Neuron (in vitro differentiated cells): ENCODE measurements at regions not wholly inside any gene's neighbourhood (a gene's known extent, or its start where the extent isn't known, plus 50 kb on each side); places are given as distances from the start of the nearest gene placed in this dataset.
"Not testable (repeated sequence)": the region's sequence is repeated elsewhere in the genome, so short reads cannot be mapped to it uniquely, and the experiment has no call there.

Experiments
- H2AFZ ChIP-seq: one replicate; pipeline ENCODE4 v1.6.1; 2013; ENCODE audit warnings: low read depth, mild to moderate bottlenecking, inconsistent platforms, low read length, moderate library complexity
- H3K27me3 ChIP-seq: one replicate; pipeline ENCODE4 v1.6.1; 2013; ENCODE audit warnings: low read length; ENCODE audit not compliant: insufficient read depth
- H3K36me3 ChIP-seq: one replicate; pipeline ENCODE4 v1.6.1; 2013; ENCODE audit warnings: low read length; ENCODE audit not compliant: insufficient read depth
- H3K4me1 ChIP-seq: one replicate; pipeline ENCODE4 v1.6.1; 2013; ENCODE audit warnings: low read length; ENCODE audit not compliant: insufficient read depth
- H3K4me3 ChIP-seq: 2 replicates; pipeline ENCODE4 v1.5.1; 2013; ENCODE audit warnings: mild to moderate bottlenecking, low read length, moderate library complexity
- H3K9me3 ChIP-seq: one replicate; pipeline ENCODE4 v1.6.1; 2013; ENCODE audit warnings: low read length

GRCh38 chr3:176119826-176120225, 1077.5 kb downstream of the TBL1XR1 start:
- H3K36me3 ChIP-seq: no peaks in the 10 kb centered on the region
- H3K4me1 ChIP-seq: no peaks in the 10 kb centered on the region
- no peaks in the 10 kb centered on the region for H3K27me3 ChIP-seq
- H3K4me3 ChIP-seq: no peak overlapping the region
- H3K9me3 ChIP-seq: no peaks in the 10 kb centered on the region
- no peak overlapping the region for H2AFZ ChIP-seq

- Histone ChIP-seq H3K36me3 (no peaks in the 10 kb centered on the region), H3K4me1 (no peaks in the 10 kb centered on the region), H3K9me3 (no peaks in the 10 kb centered on the region), H3K4me3 (no peak overlapping the region), H2AFZ (no peak overlapping the region), H3K27me3 (no peaks in the 10 kb centered on the region)
Measured at GRCh38 chr3:176106380-176106779, 1090.9 kb downstream of the TBL1XR1 start.

- Histone ChIP-seq H2AFZ (no peak overlapping the region), H3K9me3 (peaks cover 3% of the 10 kb centered on the region), H3K27me3 (no peaks in the 10 kb centered on the region), H3K4me3 (no peak overlapping the region), H3K4me1 (no peaks in the 10 kb centered on the region), H3K36me3 (no peaks in the 10 kb centered on the region)
Measured at GRCh38 chr3:176097027-176097426, 1100.3 kb downstream of the TBL1XR1 start.

GRCh38 chr3:176093892-176094291, 1103.4 kb downstream of the TBL1XR1 start:
- not testable (repeated sequence) for H3K4me3 ChIP-seq, H2AFZ ChIP-seq, H3K4me1 ChIP-seq, H3K27me3 ChIP-seq, H3K9me3 ChIP-seq, H3K36me3 ChIP-seq

- Histone ChIP-seq H3K9me3 (peaks cover 3% of the 10 kb centered on the region), H3K4me3 (no peak overlapping the region), H3K27me3 (no peaks in the 10 kb centered on the region), H3K4me1 (no peaks in the 10 kb centered on the region), H2AFZ (no peak overlapping the region), H3K36me3 (no peaks in the 10 kb centered on the region)
Measured at GRCh38 chr3:176090727-176091126, 1106.6 kb downstream of the TBL1XR1 start.

- no peaks in the 10 kb centered on the region for H3K27me3 ChIP-seq
- peaks cover 1% of the 10 kb centered on the region for H3K9me3 ChIP-seq
- no peaks in the 10 kb centered on the region for H3K4me1 ChIP-seq
- no peaks in the 10 kb centered on the region for H3K36me3 ChIP-seq
- H2AFZ ChIP-seq: no peak overlapping the region
- no peak overlapping the region for H3K4me3 ChIP-seq
Measured at GRCh38 chr3:176088962-176089383, 1108.3 kb downstream of the TBL1XR1 start.

GRCh38 chr3:176087066-176087697, 1110.1 kb downstream of the TBL1XR1 start:
- Histone ChIP-seq H3K36me3 (no peaks in the 10 kb centered on the region), H3K4me1 (no peaks in the 10 kb centered on the region), H2AFZ (no peak overlapping the region), H3K9me3 (no peaks in the 10 kb centered on the region), H3K4me3 (no peak overlapping the region), H3K27me3 (no peaks in the 10 kb centered on the region)

GRCh38 chr3:176079785-176080184, 1117.5 kb downstream of the TBL1XR1 start:
- Histone ChIP-seq H3K36me3 (no peaks in the 10 kb centered on the region), H3K4me3 (no peak overlapping the region), H2AFZ (no peak overlapping the region), H3K4me1 (no peaks in the 10 kb centered on the region), H3K27me3 (no peaks in the 10 kb centered on the region), H3K9me3 (no peaks in the 10 kb centered on the region)

- no peaks in the 10 kb centered on the region for H3K27me3 ChIP-seq
- no peak overlapping the region for H3K4me3 ChIP-seq
- H2AFZ ChIP-seq: no peak overlapping the region
- no peaks in the 10 kb centered on the region for H3K4me1 ChIP-seq
- no peaks in the 10 kb centered on the region for H3K36me3 ChIP-seq
- no peaks in the 10 kb centered on the region for H3K9me3 ChIP-seq
Measured at GRCh38 chr3:176078906-176079305, 1118.4 kb downstream of the TBL1XR1 start.

GRCh38 chr3:176075491-176075890, 1121.8 kb downstream of the TBL1XR1 start:
- H3K4me3 ChIP-seq: no peak overlapping the region
- H3K36me3 ChIP-seq: no peaks in the 10 kb centered on the region
- H3K4me1 ChIP-seq: no peaks in the 10 kb centered on the region
- H3K9me3 ChIP-seq: no peaks in the 10 kb centered on the region
- no peak overlapping the region for H2AFZ ChIP-seq
- H3K27me3 ChIP-seq: no peaks in the 10 kb centered on the region

- H3K9me3 ChIP-seq: no peaks in the 10 kb centered on the region
- H2AFZ ChIP-seq: no peak overlapping the region
- H3K36me3 ChIP-seq: no peaks in the 10 kb centered on the region
- no peaks in the 10 kb centered on the region for H3K4me1 ChIP-seq
- H3K27me3 ChIP-seq: no peaks in the 10 kb centered on the region
- H3K4me3 ChIP-seq: no peak overlapping the region
Measured at GRCh38 chr3:176075046-176075445, 1122.2 kb downstream of the TBL1XR1 start.

GRCh38 chr3:176074096-176074495, 1123.2 kb downstream of the TBL1XR1 start:
- H2AFZ ChIP-seq: no peak overlapping the region
- no peak overlapping the region for H3K4me3 ChIP-seq
- H3K4me1 ChIP-seq: no peaks in the 10 kb centered on the region
- no peaks in the 10 kb centered on the region for H3K9me3 ChIP-seq
- H3K36me3 ChIP-seq: no peaks in the 10 kb centered on the region
- no peaks in the 10 kb centered on the region for H3K27me3 ChIP-seq

- Histone ChIP-seq H2AFZ (no peak overlapping the region), H3K4me3 (no peak overlapping the region), H3K9me3 (no peaks in the 10 kb centered on the region), H3K36me3 (no peaks in the 10 kb centered on the region), H3K27me3 (no peaks in the 10 kb centered on the region), H3K4me1 (no peaks in the 10 kb centered on the region)
Measured at GRCh38 chr3:176071943-176072342, 1125.3 kb downstream of the TBL1XR1 start.

- Histone ChIP-seq H3K4me1 (no peaks in the 10 kb centered on the region), H3K9me3 (no peaks in the 10 kb centered on the region)
Measured at GRCh38 chr3:176068750-176069149, 1128.5 kb downstream of the TBL1XR1 start.

More at GRCh38 chr3:176068750-176069149, 1128.5 kb downstream of the TBL1XR1 start:
- Histone ChIP-seq H2AFZ (no peak overlapping the region), H3K36me3 (no peaks in the 10 kb centered on the region), H3K4me3 (no peak overlapping the region), H3K27me3 (no peaks in the 10 kb centered on the region)
